GM18867 (cell line): ENCODE measurements at regions not wholly inside any gene's neighbourhood (a gene's known extent, or its start where the extent isn't known, plus 50 kb on each side); places are given as distances from the start of the nearest gene placed in this dataset.
"Not testable (repeated sequence)": the region's sequence is repeated elsewhere in the genome, so short reads cannot be mapped to it uniquely, and the experiment has no call there.

Source experiments
- ATAC-seq: cut with Tn5 transposase; IDR thresholded peaks from one replicate; pipeline ENCODE4 v1.9.1; 2021; ENCODE audit warnings: mild to moderate bottlenecking, moderate library complexity; ENCODE audit not compliant: unreplicated experiment

DNA sequence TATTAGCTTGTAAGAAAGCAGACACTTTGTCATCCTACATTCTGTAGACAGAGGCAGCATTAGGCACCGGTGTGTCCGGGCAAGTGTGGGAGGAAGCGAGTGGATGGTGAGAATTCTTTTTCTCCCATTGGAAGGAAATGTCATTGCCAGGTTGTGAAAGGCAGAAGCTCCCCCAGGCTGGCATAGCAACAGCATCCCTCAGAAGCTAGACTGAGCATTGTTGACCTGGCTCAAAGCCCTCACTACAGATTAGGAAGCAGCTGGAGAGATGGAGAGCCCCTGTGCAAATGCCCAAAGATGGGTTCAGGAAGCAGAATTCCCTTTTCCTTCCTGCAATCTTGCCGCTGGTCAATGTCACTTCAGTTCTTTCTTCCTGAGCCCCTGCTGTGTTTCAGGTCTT, 1299.3 kb downstream of the TBC1D22A start:
- ATAC-seq: no peak

DNA sequence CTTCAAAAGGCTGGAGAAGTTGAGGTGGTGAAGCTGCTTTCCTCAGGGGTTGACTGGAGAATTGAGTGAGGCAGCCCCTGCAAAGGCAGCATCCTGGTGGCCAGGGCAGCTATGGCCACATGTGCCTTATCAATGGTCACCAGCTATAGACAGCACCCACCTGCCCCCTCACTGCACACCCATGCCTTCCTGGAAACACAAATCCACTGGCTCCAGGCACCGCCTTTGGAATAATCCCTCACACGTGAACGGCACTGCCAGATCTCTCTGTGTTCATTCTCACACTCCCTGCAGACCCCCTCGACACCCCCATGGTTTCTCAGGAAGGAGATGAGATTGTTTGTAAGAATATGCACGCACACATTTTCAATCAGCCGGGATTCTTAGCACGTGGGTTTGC, 1297.8 kb downstream of the TBC1D22A start:
- no peak for ATAC-seq

DNA sequence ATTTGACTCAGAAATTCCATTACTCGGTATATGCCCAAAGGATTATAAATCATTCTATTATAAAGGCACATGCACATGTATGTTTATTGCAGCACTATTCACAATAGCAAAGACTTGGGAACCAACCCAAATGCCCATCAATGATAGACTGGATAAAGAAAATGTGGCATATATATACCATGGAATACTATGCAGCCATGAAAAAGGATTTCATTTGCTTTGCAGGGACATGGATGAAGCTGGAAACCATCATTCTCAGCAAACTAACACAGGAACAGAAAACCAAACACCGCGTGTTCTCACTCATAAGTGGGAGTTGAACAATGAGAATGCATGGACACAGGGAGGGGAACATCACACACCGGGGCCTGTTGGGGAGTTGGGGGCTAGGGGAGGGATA, 1297.1 kb downstream of the TBC1D22A start:
- not testable (repeated sequence) for ATAC-seq

DNA sequence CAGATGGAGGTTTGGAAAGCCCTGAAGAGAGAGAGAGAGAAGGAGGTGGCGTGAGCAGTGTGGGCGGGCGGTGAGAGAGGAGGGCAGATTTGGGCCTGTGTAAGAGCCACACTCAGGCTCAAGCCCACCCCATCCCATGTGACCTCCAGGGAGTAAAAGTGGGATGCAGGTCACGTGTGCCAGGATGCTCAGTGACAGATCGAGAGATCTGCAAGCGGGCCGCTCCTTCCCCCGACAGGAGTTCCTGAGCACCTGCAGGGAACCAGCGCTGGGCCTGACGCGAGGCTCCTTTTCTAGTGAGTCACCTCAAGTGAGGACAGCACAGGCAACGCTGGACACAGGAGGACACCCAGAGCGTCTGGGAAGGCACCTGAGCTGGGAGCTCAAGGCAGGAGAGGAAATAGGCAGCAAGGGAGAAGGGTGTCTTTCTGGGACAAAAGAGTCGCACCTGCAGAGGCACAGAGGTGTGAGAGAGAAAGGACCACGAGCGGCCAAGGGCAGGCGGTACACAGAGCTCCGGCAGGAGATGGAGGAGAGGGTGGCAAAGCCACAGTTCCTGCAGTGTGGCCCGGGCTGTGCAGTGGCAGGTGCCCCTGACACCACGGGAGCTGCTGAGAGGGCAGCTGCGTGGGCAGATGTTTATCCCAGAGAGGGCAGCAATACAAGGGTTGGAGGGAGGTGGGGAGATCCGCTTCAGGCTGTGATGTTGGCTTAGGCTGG, 1294.8 kb downstream of the TBC1D22A start:
- no peak for ATAC-seq

DNA sequence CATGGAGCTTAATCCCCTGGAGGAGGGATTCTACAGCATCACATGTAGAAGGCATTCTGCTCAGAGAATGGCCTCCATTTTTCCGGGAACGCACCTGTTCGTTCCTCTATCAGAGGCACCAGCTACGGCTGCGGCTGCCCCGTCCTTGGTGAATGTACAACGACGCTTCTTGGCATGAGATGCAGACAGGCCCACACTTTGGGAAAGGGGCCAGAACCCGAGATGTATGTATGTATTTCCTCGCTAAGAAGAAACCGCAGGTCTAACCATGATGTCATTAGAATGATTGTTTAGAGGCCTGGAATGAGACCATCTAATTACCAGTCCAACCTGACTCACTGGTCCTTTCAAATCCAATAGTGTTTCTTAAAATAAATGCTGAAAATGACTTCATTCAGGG, 1293.4 kb downstream of the TBC1D22A start:
- ATAC-seq: no peak

DNA sequence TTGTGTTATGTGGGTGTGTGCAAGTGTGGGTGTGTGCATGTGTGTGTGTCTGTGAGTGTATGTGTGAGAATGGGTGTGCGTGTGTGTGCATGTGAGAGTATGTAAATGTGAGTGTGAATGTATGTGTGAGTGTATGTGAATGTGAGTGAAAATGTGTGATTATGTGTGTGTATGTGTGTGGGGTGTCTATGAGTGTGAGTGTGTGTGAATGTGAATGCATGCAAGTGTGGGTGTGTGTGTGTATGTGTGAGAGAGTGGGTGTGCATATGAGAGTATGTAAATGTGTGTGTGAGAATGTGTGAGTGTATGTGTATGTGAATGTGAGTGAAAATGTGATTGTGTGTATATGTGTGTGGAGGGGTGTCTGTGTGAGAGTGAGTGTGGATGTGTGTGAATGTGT, 1292.7 kb downstream of the TBC1D22A start:
- ATAC-seq: no peak

DNA sequence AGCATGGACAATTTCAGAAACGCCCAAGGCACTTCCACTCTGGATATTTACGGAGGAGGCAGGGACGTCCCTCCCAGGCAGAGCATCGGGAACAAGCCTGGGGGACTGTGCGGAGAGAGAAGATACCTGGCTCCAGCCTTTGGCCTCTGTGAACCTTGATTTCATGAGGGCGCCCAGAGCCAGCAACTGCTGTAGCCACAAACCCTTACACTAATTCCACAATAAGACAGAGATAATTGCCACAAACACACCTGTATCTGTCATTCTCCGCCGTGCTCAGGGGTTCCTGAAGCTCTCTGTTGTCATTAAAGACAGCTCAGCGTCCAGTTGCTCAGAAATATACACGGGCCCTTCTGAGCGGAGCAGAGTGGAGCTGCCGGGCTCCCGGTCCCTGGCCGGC, 1292.1 kb downstream of the TBC1D22A start:
- ATAC-seq: no peak

DNA sequence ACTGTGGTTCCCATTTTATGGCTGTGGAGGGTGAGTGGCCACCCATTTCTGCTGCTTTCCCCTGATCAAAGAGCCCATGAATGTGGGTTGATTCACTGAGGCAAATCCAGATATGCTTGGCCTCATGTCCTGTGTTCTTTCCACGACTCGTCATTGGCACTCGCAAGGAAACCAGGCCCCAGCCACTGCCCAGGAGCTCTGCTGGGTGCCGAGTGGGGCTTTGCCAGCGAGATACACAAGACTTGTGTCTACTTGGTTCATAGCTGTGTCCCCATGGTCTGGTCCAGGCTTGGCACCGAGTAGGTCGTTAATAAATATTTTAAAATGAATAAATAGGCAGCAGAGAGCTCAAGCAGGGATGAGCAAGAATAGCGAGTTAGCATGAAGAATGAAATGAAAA, 1291.5 kb downstream of the TBC1D22A start:
- ATAC-seq: no peak

DNA sequence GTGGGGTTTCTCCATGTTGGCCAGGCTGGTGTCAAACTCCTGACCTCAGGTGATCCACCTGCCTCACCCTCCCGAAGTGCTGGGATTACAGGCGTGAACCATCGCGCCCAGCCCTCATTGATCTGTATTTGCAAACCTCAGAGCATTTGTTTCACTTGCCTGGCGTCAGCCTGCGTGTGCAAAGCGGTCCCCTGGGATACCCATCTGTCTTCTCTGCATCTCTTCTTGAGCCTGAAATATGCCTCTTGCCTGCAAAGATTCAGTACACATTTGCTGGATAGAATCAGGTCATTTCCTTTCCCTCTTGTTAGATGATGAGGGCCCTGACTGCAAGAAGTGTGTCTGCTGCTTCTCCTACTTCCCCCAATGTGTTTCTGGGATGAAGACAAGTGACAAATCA, 1291.0 kb downstream of the TBC1D22A start:
- no peak for ATAC-seq

DNA sequence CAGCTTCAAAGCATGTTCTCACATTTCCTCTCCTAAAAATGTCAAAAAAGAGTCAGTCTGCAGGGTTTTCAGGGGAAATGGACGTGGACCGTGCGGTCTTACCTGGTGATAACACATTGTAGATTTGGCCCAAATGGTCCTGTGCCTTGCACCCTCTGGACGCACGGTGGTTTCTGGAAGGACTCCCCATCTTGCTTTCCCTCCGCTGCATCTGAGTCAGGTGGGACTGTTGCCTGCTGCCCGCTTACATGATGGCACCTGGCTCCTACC, 1290.1 kb downstream of the TBC1D22A start:
- ATAC-seq: no peak

DNA sequence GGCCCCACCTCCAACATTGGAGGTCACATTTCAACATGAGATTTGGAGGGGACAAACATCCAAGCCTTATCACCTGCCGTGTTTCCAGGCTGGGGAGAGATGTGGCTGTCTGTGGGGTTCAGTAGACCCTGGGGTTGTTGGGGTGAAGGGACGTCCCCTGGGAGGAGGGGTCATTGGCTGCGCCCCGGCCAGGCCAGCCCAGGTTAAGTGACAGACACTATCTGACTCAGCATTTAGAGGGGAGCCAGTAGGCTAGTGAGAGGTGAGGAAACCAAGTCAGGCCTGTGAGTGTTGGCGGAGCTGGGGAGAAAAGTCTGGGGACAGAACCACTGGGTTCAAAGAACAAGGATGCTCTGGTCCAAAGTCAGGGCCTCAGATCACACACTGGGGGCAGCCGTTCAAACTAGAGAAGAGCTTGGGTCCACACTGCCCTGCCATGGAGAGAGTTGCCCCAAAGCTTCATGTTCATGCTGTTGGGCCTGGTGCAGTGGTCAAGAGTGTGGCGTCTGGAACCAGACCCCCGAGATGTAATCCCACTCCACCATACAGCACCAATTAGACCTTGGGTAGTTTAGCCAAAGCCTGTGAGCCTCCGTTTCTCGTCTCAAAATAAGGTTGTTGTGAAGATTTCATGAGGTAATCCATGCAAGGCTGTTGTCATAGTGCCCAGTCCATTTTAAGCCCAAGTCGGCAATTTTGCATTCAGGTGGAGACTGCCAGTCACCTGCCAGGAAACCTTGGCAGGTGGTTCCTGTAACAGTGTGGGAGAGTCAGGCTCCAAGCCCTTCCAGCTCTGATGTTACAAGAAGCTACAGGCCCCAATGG, 1289.6 kb downstream of the TBC1D22A start:
- ATAC-seq: no peak

DNA sequence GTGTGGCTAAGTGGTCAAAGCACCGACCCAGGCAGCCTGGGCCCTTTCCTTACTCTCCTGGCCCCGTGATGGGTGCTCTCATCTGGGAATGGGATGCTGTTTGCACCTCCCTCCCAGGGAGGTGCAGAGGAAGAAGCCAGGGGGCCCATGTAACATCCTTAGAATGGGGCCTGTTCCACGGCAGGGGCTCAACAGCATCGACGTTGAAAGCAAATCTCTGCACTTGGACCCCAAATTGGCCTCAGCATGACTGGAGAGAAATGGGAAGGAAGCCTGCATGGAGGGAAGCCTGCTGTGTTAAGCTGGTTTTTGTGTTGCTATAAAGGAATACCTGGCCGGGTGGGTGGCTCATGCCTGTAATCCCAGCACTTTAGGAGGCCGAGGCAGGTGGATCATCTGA, 1288.4 kb downstream of the TBC1D22A start:
- ATAC-seq: no peak

DNA sequence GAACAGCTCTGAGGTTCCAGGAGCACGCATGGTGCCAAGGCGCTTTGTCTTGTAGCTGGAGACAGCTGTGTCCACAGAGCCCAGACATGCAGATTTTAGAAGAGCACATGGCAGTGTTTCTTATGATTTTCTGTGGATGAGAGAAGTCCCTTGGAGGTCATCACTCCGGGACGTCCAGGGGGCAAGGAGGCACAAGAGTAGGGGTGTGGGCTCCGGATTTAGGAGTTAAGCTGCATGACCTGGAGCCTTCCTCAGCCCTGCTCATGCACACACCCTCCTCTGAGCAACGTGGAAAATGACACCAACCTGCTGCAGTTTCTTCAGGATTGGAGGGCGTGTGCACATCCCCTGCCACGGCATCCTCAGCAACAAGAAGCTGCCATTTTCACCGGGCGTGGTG, 1286.7 kb downstream of the TBC1D22A start:
- ATAC-seq: no peak

DNA sequence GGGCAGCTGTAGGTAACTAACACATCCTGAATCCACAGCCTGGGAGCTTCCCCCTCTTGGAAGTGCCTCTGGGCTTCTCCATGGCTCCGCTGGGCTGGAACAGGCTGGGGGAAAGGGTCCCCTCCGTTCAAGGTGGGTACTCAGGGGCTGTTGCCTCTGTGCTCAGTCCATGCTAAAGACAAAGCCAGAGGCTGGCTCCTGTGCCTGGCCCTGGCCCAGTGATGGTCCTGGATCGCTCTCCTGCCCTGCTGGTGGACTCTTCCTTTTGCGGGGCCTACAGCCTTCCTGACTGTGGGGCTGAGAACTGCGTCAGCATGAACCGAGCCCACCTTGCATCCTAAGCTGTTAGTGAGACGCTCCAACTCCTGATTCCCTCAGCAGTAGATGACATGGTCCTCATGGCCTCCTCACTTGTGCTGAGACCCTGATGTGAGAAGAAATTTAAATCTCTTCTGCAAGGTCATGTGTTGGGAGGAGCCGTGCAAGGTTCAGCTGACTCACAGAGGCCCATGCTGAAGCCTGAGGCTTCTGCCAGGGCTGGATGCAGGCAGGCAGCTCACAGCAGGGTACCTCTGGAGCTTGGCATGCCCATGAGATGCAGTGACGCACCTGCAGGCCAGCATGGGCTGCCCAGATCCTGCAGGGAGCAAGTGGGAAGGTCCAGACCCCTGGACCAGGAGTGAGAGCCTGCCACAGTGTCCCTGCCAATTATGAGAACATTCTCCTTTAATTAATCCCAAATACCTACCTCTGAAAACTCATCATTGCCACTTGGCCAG, 1285.5 kb downstream of the TBC1D22A start:
- ATAC-seq: no peak

DNA sequence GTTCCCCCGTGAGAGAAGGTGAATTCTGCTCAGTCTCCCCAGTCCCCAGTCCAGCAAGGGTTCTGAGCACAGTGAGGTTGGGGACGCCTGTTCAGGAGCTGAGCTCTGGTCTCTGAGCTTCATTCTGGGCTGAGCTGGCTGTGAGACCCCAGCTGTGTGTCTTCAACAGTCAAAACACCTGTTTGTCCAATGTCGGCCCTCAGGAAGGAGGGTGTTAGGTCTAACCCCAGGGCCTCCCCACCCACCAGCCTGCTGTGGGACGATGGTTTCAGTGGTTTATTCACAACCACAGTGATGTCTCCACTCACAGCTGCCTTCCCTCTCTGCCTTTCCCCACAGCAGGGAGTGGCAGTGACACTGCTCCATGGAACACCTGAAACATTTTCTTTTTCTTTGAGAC, 1282.9 kb downstream of the TBC1D22A start:
- ATAC-seq: peak; percentile 80

DNA sequence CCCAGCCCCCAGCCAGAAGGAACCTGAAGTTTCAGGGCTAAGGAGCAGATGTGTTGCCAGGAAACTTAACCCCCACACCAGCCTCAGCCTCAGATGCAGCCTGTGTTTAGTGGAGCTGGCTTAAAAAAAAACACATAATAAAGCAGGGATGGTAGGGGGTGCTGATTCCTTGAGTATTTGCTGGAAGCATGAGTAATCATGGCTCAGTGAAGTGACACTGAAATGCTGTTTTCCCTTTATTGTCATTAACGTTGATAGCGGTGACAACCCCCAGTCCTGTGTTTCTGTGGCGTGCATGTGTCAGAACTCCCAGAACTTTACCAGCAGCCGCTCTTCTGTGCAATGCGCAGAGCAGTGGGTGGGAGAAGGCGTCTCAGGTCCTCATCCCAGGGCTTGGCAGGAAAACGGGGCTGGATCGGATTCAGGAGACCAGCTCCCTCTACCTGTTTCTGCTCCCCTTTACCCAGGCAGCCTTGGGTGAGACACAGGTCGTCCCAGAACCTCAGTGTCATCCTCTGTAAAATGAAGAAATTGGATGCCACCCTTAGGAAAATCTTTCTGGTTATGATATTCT, 1282.1 kb downstream of the TBC1D22A start:
- no peak for ATAC-seq

DNA sequence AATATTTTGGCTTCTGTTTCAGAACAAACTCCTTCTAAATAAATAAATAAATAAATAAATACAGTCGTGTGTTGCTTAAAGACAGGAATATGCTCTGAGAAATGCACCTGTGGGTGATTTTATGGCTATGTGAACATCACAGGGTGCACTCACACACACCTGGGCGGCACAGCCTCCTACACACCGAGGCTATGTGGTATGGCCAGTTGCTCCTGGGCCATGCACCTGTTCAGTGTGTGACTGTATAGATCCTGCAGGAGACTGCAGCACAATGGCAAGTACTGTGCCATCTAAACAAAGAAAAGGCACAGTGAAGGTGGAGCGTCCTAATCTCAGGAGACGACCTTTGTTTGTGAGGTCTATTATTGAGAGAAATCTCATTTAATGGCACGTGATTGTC, 1281.1 kb downstream of the TBC1D22A start:
- no peak for ATAC-seq

DNA sequence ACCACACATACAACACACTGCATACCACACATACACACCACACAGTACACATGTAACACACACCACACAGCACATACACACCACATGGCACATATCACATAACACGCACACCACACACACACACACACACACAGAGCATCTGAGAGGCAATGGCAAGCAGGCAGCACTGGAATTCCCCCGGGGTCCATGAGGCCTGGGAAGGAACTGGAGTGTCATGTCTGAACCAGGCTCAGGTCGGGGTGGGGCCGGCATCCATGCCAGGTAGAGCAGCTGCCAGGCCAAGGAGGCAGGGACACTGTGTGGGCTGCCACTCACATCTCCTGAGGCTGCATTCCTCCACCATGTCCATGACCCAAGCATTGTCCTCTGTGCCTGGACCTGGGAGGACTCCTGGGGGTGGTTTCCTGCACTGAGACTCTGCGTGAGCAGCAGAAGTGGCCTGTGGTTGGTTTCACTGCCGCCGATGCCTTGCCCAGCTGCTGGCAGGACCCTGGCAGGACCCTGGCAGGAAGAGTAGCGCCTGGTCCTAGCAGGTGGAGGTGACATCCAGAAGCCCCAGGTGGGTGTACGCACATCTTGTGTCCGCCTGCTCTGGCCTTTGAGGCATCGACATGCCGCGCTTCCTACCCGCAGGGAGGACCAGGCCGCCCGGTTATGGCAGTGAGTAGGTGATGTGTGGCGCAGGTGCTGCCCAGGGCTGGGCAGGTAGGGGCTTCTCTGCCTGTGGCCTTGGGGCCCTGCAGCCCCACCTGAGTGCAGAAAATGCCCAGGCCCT, 1280.4 kb downstream of the TBC1D22A start:
- ATAC-seq: no peak

DNA sequence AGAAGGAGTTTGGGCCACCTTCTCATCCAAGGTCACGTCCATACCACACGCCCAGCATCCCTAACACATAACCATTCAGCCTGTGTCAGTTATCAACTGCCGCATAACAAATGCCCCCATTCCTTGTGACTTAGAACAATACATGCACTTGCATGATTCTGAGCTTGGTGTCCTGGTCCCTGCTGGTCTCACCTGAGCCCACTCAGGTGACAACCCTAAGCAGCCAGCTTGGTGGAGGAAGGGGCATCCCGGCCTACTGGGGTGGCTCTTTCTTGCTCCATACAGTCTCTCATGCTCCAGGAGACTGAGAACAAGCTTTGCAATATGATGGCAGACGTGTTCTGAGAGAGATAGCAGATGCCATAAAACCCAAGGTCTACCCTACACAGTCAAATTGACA, 1276.9 kb downstream of the TBC1D22A start:
- no peak for ATAC-seq

DNA sequence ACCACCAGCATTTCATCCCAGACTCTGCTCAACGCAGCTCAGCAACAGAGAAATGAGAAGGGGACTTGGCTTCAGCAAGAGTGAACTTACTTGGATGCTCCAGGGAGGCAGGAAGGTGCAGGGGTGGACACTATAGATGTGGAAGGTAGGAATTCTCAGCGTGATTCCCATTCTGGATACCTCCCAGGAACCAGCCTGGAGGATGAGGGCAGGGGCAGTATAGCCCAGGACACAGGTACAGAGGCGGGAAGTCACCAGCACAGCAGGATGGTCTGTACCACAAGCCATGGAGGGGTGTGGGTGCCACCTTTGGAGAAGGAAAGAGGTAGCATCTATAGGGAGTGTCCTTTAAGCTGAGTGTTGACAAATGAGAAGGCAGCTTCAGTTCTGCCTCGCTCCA, 1275.2 kb downstream of the TBC1D22A start:
- no peak for ATAC-seq

DNA sequence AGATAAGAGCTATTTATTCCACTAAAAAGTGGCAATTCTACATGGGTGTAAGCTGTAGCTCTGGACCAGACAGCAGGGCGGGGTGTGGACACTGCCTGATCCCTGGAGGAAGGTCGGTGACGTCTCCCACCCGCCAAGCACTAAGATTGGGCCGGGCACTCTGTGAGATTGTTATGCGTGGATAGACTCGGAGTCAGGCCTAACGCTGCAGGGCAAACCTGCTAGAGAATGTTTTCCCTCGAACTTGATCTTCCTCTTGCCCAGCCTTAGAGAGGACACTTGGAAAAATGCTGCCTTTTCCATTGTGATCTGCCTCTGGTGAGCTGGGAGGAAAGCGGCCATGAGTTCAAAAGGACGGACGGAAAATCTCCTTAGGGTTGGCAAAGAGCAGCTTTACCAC, 1273.4 kb downstream of the TBC1D22A start:
- ATAC-seq: no peak
